Fibroblast of the conjunctiva (primary cell): ENCODE measurements at regions not wholly inside any gene's neighbourhood (a gene's known extent, or its start where the extent isn't known, plus 50 kb on each side); places are given as distances from the start of the nearest gene placed in this dataset.
"Not testable (repeated sequence)": the region's sequence is repeated elsewhere in the genome, so short reads cannot be mapped to it uniquely, and the experiment has no call there.

Experiments
- DNase-seq: peaks from one replicate; pipeline ENCODE4 v3.0.0-alpha.2; 2010; ENCODE audit warnings: low read depth

DNA sequence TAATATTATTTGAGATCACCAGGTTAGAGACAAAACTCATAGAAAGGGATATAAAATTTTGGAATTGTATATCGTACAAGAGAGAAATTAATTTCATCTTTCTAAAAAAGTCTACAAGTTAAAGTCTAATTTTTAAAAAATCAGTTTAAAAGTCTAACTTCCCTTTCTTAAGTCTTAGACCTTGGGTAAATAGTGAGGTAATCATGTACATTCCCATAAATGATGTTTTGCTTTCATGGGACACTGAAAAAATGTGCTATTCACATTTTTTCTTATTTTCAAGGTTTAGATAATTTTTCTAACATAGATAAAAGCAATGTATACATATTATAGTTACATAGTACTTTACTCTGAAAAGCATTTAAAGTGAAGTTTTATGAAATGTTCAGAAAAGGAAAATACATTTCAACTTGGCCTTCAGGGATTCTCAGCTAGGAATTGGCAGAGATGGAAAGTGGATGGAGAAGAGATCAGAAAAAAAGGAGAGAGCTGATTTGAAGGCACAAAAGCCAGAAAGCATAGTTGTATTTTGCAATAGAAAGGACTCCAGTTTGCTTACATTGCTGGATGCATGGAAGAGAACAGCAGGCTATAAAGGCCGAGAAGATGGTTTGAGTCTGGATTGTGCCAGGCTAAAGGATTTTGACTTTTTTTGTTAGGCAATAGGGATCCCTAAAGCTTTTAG lies 194.0 kb downstream of the CASP12 start:
- DNase-seq, result no peak

DNA sequence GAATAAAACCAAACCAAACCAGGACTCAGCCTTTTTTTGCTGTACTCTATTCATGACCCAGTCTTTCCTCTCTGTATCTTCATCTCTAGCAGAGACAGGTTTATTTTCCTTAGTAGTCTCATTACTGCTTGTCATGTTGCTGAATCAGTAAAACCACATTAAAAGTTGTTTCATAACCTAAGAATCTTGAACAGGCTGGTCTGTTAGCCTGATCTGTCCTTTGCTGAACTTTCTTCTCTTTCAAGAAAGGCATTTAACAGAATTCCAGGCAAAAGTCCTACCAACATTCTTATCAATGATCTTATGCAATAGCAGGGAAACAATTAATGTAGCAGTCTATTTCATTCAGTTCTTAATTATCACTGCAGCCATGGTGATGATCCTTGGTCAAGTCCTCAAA lies 197.7 kb downstream of the CASP12 start:
- no peak for DNase-seq

- no peak for DNase-seq
These were observed 198.3 kb downstream of the CASP12 start for GRCh38 chr11:104699981-104700380.

DNA sequence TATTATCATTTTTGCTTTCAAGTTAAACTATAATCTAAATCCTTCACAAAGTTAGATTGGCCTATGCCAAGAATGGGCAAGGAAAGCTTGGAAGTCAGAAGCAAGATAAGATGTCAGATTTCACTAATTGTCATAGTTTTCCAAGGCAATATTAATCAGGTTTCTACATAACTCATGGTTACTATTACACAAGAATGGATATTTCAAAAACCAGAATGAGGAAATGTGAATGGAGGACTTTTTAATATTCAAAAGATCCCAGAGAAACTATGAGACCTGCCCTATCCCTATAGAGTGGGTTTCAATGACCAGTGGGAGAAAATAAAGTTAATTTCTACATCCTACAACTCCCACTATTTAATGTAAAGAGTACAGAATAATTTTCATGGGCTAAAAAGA lies 203.2 kb downstream of the CASP12 start:
- no peak for DNase-seq

GRCh38 chr11:104694259-104695064 lies 203.8 kb downstream of the CASP12 start:
- no peak for DNase-seq

DNA sequence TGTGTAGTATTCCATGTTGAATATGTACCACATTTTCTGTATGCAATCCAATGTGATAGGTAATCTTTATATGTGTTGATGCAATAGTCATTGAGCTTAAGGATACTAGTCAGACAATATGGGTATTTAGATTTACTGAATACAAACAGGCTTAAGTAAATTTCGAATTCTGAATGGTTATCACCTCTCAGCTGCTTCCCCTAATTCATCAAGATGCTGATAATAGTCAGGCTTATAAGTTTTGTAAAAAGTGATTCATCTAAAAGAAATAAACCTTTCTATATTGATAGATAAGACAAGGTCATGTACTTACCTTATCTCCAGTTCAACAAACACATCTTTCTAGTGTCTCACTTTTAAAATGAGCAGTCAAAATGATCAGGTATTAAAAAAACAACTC lies 205.5 kb downstream of the CASP12 start:
- DNase-seq, result no peak

DNA sequence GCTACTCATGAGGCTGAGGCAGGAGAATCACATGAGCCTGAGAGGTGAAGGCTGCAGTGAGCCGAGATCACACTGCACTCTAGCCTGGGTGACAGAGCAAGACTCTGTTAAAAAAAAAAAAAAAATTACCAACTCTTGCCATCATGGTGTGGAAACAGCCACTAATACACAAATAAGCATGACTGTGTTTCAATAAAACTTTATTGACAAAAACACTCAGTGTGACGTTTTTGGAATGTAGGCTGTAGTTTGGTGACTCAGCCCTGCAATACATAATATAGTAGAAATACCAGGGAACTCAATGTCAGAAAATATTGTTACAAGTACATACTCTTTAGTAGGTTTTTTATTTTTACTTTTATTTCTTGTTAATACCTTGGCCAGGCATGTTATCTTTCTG lies 207.1 kb downstream of the CASP12 start:
- no peak for DNase-seq

GRCh38 chr11:104690241-104690640 lies 208.0 kb downstream of the CASP12 start:
- DNase-seq, result no peak

- no peak for DNase-seq
These were observed 209.5 kb downstream of the CASP12 start for GRCh38 chr11:104688731-104689130.

GRCh38 chr11:104682206-104682605 lies 216.1 kb downstream of the CASP12 start:
- no peak for DNase-seq

DNA sequence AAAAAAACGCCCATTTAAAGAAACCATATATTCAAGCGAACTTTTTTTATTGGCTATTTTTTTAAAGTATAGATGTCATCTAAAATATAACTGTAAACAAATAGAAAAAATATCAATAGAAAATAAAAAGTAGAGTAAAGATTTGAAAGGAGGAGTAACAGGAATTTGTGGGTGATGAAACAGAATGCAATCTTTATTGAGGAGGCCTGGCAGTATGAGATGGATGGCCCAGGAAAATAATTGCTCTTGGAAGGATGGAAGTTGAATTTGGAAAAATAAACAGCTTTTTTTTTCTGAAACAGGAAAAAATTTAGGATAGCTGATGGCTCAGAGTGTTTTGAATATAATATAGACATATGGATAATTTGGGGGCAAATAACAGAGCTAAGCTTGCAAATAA lies 219.0 kb downstream of the CASP12 start:
- DNase-seq, result no peak

GRCh38 chr11:104678408-104678807 lies 219.9 kb downstream of the CASP12 start:
- no peak for DNase-seq

GRCh38 chr11:104677069-104677468 lies 221.2 kb downstream of the CASP12 start:
- DNase-seq, result not testable (repeated sequence)

DNA sequence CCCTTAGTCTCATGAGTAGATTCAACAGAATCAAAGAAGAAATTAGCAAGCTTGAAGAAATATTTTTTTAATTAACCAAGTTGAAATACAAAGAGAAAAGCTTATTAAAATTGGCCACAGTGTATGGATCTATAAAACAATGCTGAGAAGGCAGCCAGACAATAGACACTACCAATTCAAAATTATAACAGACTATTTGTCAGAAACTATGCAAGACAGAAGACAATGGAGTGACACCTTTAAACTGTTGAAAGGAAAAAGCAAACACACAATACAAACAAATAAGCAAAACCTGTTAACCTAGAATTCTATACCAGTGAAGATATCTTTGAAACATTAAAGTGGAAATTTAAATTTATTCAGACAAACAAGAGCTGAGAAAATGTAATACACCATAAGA lies 225.4 kb downstream of the CASP12 start:
- no peak for DNase-seq

GRCh38 chr11:104668797-104669463 lies 229.3 kb downstream of the CASP12 start:
- DNase-seq, result peak; percentile 73

DNA sequence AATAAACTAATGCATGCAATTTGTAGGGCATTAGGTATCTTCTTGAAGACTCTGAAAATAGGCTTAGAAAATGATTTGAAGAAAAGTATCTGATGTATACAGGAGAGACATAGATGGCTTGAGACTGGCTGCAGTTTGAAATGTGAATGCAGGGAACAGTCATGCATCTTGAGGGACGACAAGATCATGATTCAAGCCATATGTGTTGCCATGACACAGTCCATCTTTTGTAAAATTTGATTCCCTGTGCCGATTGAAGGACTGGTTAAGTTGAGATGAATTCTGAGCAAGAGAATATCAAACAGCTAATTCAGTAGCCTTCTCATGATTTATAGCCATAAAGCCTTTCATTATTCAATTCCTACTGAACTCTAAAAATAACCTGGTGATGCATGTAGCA lies 231.6 kb downstream of the CASP12 start:
- no peak for DNase-seq

- peak; percentile 27 for DNase-seq
These were observed 232.6 kb downstream of the CASP12 start for GRCh38 chr11:104665641-104666040.

GRCh38 chr11:104663190-104664140 lies 234.8 kb downstream of the CASP12 start:
- no peak for DNase-seq

- DNase-seq, result no peak
These were observed 236.4 kb downstream of the CASP12 start for GRCh38 chr11:104661901-104662300.

- DNase-seq, result no peak
These were observed 236.8 kb downstream of the CASP12 start for GRCh38 chr11:104661471-104661870.

DNA sequence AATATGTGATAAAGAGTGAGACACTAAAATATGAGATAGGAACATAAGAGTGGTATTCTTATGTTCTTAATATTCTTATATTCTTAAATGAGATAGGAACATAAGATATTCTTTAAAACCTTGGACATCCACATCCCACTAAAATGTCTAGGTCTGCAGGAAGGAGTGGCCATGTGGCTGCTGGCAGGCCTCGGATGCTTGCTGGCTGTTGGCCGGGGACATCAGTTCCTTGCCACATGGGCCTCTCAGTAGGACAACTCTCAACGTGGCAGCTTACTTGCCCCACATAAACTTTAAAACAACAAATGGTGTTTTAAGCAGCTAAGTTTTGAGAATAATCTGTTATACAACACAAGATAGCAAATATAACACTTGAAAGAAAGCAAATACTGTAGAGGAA lies 240.1 kb downstream of the CASP12 start:
- no peak for DNase-seq

DNA sequence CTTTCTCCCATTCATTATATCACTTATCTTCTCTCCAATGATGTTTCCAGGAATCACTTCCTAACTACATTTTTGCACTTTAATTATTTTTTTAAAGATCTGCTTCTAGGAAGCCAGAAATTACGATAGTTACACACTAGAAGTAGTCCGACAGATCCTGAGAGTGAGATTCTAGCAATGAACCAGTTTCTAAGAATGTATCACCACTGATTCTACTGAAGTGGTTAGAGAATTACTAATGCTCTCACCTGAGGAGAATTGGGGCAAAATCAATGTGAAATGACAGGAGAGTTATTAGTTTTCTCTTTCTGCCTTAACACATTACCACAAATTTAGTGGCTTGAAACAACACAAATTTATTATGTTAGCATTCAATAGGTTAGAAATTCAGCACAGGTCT lies 241.2 kb downstream of the CASP12 start:
- DNase-seq, result no peak
